Activated T-helper 17 cell treated with anti-CD3 and anti-CD28 coated beads, Interleukin-2, amount 50 U/mL, for 72 hours (primary cell): ENCODE measurements at regions not wholly inside any gene's neighbourhood (a gene's known extent, or its start where the extent isn't known, plus 50 kb on each side); places are given as distances from the start of the nearest gene placed in this dataset.

Experiments
- ATAC-seq: fragments of 150-1000 bp; cut with Tn5 transposase; replicated peaks from 2 replicates; pipeline ENCODE4 v1.10.0; 2021; ENCODE audit warnings: mild to moderate bottlenecking, moderate library complexity
- H3K27ac Mint-ChIP-seq: one replicate; pipeline ENCODE4 v1.8.0; 2022; ENCODE audit warnings: mixed read lengths
- H3K27me3 Mint-ChIP-seq: one replicate; pipeline ENCODE4 v1.8.0; 2022; ENCODE audit warnings: mixed read lengths
- H3K36me3 Mint-ChIP-seq: one replicate; pipeline ENCODE4 v1.8.0; 2022; ENCODE audit warnings: low read depth, mild to moderate bottlenecking, mixed read lengths
- H3K4me1 Mint-ChIP-seq: one replicate; pipeline ENCODE4 v1.8.0; 2022; ENCODE audit warnings: mixed read lengths
- H3K4me3 Mint-ChIP-seq: one replicate; pipeline ENCODE4 v1.8.0; 2022; ENCODE audit warnings: mild to moderate bottlenecking, mixed read lengths
- H3K9me3 Mint-ChIP-seq: one replicate; pipeline ENCODE4 v1.8.0; 2022; ENCODE audit warnings: mixed read lengths

GRCh38 chr11:114915871-114916805 is 237.8 kb downstream of the NXPE2 start:
- H3K27me3 Mint-ChIP-seq: peaks cover 3% of the 10 kb centered on the region
- no peak for ATAC-seq
- H3K4me3 Mint-ChIP-seq: no peak overlapping the region
- H3K4me1 Mint-ChIP-seq: no peaks in the 10 kb centered on the region
- H3K27ac Mint-ChIP-seq: no peak overlapping the region
- no peaks in the 10 kb centered on the region for H3K36me3 Mint-ChIP-seq
- peaks cover 8% of the 10 kb centered on the region for H3K9me3 Mint-ChIP-seq

- ATAC-seq: no peak
- H3K4me1 Mint-ChIP-seq: no peaks in the 10 kb centered on the region
- H3K27me3 Mint-ChIP-seq: no peaks in the 10 kb centered on the region
- H3K36me3 Mint-ChIP-seq: no peaks in the 10 kb centered on the region
- no peak overlapping the region for H3K4me3 Mint-ChIP-seq
- no peak overlapping the region for H3K27ac Mint-ChIP-seq
- peaks cover 8% of the 10 kb centered on the region for H3K9me3 Mint-ChIP-seq
Observed at GRCh38 chr11:114918286-114918685, 240.0 kb downstream of the NXPE2 start.

GRCh38 chr11:114921697-114922096 is 243.4 kb downstream of the NXPE2 start:
- Mint-ChIP-seq H3K9me3 (peaks cover 3% of the 10 kb centered on the region), H3K27ac (no peak overlapping the region), H3K27me3 (no peaks in the 10 kb centered on the region), H3K4me1 (no peaks in the 10 kb centered on the region), H3K4me3 (no peak overlapping the region), H3K36me3 (no peaks in the 10 kb centered on the region)
- no peak for ATAC-seq

DNA sequence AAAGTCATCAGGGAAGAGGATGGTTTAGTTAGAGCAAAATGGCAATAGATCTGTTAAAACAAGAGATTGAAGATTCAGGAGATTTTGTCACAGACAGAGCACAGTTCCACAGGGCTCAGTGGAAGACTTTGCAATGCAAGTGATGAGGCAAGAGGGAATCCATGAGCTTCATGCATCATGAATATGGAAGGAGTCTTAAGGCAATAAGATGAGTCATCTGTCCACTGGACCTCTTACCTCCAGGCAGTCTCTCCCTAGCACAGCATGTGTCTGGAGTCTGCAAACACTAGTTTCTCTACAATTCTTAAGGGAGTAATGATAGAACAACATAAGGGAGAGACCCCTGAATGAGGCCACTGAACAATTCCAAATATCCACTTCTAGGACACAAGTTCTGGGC is 245.7 kb downstream of the NXPE2 start:
- ATAC-seq: no peak
- Mint-ChIP-seq H3K27ac (no peak overlapping the region), H3K4me1 (no peaks in the 10 kb centered on the region), H3K4me3 (no peak overlapping the region), H3K9me3 (peaks cover 3% of the 10 kb centered on the region), H3K27me3 (no peaks in the 10 kb centered on the region), H3K36me3 (no peaks in the 10 kb centered on the region)

DNA sequence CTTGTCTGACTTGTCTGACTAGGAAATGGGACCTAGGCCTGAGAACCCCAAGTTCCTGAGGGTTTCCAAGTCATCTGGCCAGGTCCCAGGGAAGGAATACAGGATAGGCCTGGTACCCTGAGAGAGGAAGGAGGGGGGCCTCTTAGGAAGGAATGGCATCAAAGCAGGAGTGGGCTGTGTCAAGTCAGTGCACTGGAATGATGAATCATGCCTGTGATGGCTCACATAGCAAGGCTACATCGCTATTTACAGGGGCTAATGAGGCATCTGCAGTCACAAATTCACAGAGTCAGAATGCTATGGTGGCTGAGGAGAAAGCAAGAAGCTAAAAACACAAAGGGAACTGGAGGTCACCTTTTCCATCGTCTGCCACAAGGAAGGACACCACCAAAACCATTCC is 247.3 kb downstream of the NXPE2 start:
- Mint-ChIP-seq H3K9me3 (peaks cover 3% of the 10 kb centered on the region), H3K4me3 (no peak overlapping the region), H3K4me1 (no peaks in the 10 kb centered on the region), H3K27ac (no peak overlapping the region), H3K27me3 (no peaks in the 10 kb centered on the region), H3K36me3 (no peaks in the 10 kb centered on the region)
- ATAC-seq: no peak

- no peaks in the 10 kb centered on the region for H3K27me3 Mint-ChIP-seq
- peaks cover 7% of the 10 kb centered on the region for H3K9me3 Mint-ChIP-seq
- no peak overlapping the region for H3K27ac Mint-ChIP-seq
- no peak overlapping the region for H3K4me3 Mint-ChIP-seq
- no peaks in the 10 kb centered on the region for H3K4me1 Mint-ChIP-seq
- no peak for ATAC-seq
- no peaks in the 10 kb centered on the region for H3K36me3 Mint-ChIP-seq
Observed at GRCh38 chr11:114928260-114928870, 250.0 kb downstream of the NXPE2 start.

DNA sequence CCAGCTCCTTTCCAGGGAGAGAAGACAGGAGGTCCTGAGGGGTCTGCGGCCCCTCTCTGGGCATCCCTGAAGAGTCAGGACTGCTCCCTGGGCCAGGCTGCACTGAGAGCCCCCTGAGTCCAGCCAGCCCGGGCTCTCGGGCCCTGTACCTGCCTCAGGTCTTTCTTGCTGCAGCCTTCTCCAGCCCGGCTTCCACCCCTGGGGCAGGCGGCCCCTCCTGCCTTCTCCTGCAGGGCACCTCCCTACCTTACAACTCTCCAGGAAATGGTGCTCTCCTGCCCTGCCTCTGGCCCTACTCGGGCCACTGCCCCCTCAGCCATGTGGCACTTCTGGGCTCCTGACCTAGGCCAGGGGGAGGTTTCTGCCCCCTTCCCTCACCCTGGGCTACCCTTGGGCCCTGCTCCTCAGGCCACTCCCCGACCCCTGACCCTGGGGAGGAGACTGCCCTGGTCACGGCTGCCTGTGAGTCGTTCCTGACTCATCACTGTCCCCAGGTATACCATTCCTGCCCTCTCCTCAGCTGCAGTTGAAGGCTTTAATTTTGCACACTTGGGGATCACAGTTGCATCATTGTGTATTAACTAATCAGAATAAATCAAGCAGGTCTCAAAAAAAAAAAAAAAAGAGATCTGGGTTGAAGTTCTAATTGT is 251.1 kb downstream of the NXPE2 start:
- H3K36me3 Mint-ChIP-seq: no peaks in the 10 kb centered on the region
- peaks cover 7% of the 10 kb centered on the region for H3K9me3 Mint-ChIP-seq
- no peak overlapping the region for H3K4me3 Mint-ChIP-seq
- peaks cover 4% of the 10 kb centered on the region for H3K27me3 Mint-ChIP-seq
- no peak for ATAC-seq
- no peaks in the 10 kb centered on the region for H3K4me1 Mint-ChIP-seq
- no peak overlapping the region for H3K27ac Mint-ChIP-seq

GRCh38 chr11:114938799-114939198 is 260.5 kb downstream of the NXPE2 start:
- peaks cover 4% of the 10 kb centered on the region for H3K27me3 Mint-ChIP-seq
- no peak overlapping the region for H3K27ac Mint-ChIP-seq
- ATAC-seq: no peak
- H3K36me3 Mint-ChIP-seq: no peaks in the 10 kb centered on the region
- no peaks in the 10 kb centered on the region for H3K4me1 Mint-ChIP-seq
- H3K4me3 Mint-ChIP-seq: no peak overlapping the region
- peaks cover 18% of the 10 kb centered on the region for H3K9me3 Mint-ChIP-seq

- no peak overlapping the region for H3K4me3 Mint-ChIP-seq
- no peak overlapping the region for H3K27ac Mint-ChIP-seq
- H3K4me1 Mint-ChIP-seq: no peaks in the 10 kb centered on the region
- H3K36me3 Mint-ChIP-seq: no peaks in the 10 kb centered on the region
- H3K27me3 Mint-ChIP-seq: no peaks in the 10 kb centered on the region
- no peak for ATAC-seq
- H3K9me3 Mint-ChIP-seq: peaks cover 18% of the 10 kb centered on the region
Observed at GRCh38 chr11:114942207-114942606, 263.9 kb downstream of the NXPE2 start.

DNA sequence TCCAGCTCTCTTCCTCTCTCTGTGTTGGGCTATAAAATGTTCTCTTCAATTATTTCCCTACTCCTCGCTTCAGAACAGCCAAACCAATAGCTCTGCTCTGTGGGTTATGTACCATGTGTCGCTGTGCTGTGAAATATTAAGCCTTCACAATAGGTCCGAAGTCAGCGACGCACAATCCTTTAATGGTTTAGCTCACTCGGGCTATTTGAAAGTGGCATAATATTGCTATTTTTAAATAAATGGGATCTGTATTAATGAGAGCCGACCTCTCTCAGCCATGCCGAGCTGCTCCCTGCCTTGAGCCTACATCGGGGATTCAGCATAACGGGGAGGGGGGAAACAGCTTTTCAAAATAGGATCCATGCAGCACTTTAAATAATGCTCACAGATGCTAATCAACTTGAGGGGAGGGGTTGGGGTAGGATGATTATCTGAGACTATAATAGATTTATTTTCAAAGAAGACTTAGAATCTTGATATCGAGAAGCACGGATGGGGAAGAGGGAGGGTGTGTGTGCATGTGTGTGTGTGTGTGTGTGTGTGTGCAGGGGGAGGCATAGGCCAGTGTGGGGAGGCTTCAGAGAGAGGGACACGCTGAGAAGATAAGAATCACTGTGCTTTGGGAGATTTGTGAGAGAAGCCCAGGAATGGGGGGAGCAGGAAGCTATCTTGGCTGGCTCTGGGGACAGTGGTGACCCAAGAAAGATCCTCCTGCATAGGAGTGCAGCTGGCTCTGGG is 271.5 kb downstream of the NXPE2 start:
- H3K36me3 Mint-ChIP-seq: no peaks in the 10 kb centered on the region

GRCh38 chr11:114953039-114953438 is 274.7 kb downstream of the NXPE2 start:
- ATAC-seq: no peak
- Mint-ChIP-seq H3K9me3 (no peaks in the 10 kb centered on the region), H3K36me3 (no peaks in the 10 kb centered on the region), H3K27me3 (peaks cover 5% of the 10 kb centered on the region), H3K27ac (no peak overlapping the region), H3K4me1 (no peaks in the 10 kb centered on the region), H3K4me3 (no peak overlapping the region)

More for the DNA sequence above, 271.5 kb downstream of the NXPE2 start:
- no peak overlapping the region for H3K4me3 Mint-ChIP-seq
- H3K9me3 Mint-ChIP-seq: no peaks in the 10 kb centered on the region
- H3K27me3 Mint-ChIP-seq: peaks cover 5% of the 10 kb centered on the region
- no peaks in the 10 kb centered on the region for H3K4me1 Mint-ChIP-seq
- ATAC-seq: no peak
- no peak overlapping the region for H3K27ac Mint-ChIP-seq

DNA sequence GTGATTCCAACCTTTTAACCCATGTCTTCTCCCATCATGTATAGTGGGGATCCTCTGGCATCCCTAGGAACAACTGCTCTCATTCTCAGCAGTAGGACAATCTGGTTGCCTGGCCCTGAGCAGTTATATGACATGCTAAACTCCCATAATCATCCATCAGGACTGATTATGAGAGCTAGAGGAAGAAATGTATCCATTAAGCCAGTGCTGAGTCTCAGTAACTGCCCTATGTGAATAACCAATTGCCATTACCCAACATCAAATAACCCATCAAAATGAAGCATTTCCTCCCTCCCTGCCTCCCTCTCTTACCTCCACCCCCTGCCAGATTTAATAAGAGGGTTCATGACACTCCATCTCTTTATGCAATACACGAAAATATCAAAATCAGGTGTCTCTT is 277.6 kb downstream of the NXPE2 start:
- peaks cover 3% of the 10 kb centered on the region for H3K27me3 Mint-ChIP-seq
- ATAC-seq: no peak
- no peak overlapping the region for H3K27ac Mint-ChIP-seq
- H3K36me3 Mint-ChIP-seq: no peaks in the 10 kb centered on the region
- H3K9me3 Mint-ChIP-seq: no peaks in the 10 kb centered on the region
- H3K4me1 Mint-ChIP-seq: no peaks in the 10 kb centered on the region
- no peak overlapping the region for H3K4me3 Mint-ChIP-seq

DNA sequence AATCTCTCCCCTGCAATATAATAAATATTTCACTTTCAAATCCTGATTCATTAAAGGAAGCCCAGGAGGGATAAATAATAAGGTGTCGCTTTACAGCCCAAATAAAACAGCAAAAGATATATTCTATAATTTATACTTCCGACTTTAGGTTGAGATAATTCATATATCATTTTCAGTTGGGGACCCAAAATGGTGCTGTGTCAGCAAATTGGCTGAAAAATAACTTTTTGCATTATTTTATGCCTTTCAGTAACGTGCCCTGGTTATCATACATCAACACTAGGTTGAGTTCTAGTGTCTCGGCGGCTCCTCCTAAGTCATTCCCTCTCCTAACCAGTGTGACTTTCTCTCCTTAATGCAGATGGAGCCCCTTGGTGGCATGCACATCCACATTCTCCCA is 278.2 kb downstream of the NXPE2 start:
- Mint-ChIP-seq H3K27me3 (peaks cover 3% of the 10 kb centered on the region), H3K4me1 (no peaks in the 10 kb centered on the region), H3K36me3 (no peaks in the 10 kb centered on the region), H3K4me3 (no peak overlapping the region), H3K27ac (no peak overlapping the region), H3K9me3 (no peaks in the 10 kb centered on the region)
- no peak for ATAC-seq

GRCh38 chr11:114959953-114960505 is 281.7 kb downstream of the NXPE2 start:
- Mint-ChIP-seq H3K36me3 (no peaks in the 10 kb centered on the region), H3K4me3 (no peak overlapping the region), H3K4me1 (no peaks in the 10 kb centered on the region), H3K27me3 (peaks cover 3% of the 10 kb centered on the region), H3K27ac (no peak overlapping the region), H3K9me3 (no peaks in the 10 kb centered on the region)
- ATAC-seq: no peak
